MM.1S (cell line): ENCODE measurements at regions not wholly inside any gene's neighbourhood (a gene's known extent, or its start where the extent isn't known, plus 50 kb on each side); places are given as distances from the start of the nearest gene placed in this dataset.

Experiments used
- DNase-seq: peaks from one replicate; pipeline ENCODE4 v3.0.0-alpha.2; 2015
- H2AFZ ChIP-seq: fragments of 300-600 bp; sonication (generic); 2 replicates; pipeline ENCODE4 v1.6.0; 2016; ENCODE audit warnings: antibody characterized with exemption, low read length
- H3F3A ChIP-seq: fragments of 300-600 bp; sonication (generic); 2 replicates; pipeline ENCODE4 v1.6.1; 2016; ENCODE audit warnings: mild to moderate bottlenecking, antibody characterized with exemption, low read length, moderate library complexity, mixed read lengths; ENCODE audit not compliant: insufficient read depth
- H3K27ac ChIP-seq: fragments of 300-600 bp; sonication (generic); 2 replicates; pipeline ENCODE4 v1.5.1; 2016; ENCODE audit warnings: mild to moderate bottlenecking, low read length
- H3K27me3 ChIP-seq: fragments of 300-600 bp; sonication (generic); replicated peaks from 2 replicates; pipeline ENCODE4 v1.6.0; 2016; ENCODE audit warnings: low read length; ENCODE audit not compliant: insufficient read depth
- H3K36me3 ChIP-seq: fragments of 300-600 bp; sonication (generic); replicated peaks from 2 replicates; pipeline ENCODE4 v1.6.1; 2016; ENCODE audit warnings: mild to moderate bottlenecking, low read length, mixed read lengths; ENCODE audit not compliant: insufficient read depth
- H3K4me1 ChIP-seq: fragments of 300-600 bp; sonication (generic); 2 replicates; pipeline ENCODE4 v1.6.1; 2016; ENCODE audit warnings: low read length, mixed read lengths
- H3K4me2 ChIP-seq: fragments of 300-600 bp; sonication (generic); 2 replicates; pipeline ENCODE4 v1.6.0; 2016; ENCODE audit warnings: low read depth, low read length
- H3K4me3 ChIP-seq: fragments of 300-600 bp; sonication (generic); 2 replicates; pipeline ENCODE4 v1.5.1; 2016; ENCODE audit warnings: low read length, mixed read lengths
- H3K79me2 ChIP-seq: fragments of 300-600 bp; sonication (generic); 2 replicates; pipeline ENCODE4 v1.6.1; 2016; ENCODE audit warnings: mixed run types, low read length, mixed read lengths
- H3K9ac ChIP-seq: fragments of 300-600 bp; sonication (generic); 2 replicates; pipeline ENCODE4 v1.6.1; 2016; ENCODE audit warnings: low read length, mixed read lengths
- H3K9me2 ChIP-seq: fragments of 300-600 bp; sonication (generic); replicated peaks from 2 replicates; pipeline ENCODE4 v1.6.1; 2016; ENCODE audit warnings: mild to moderate bottlenecking, low read length, mixed read lengths; ENCODE audit not compliant: insufficient read depth
- H3K9me3 ChIP-seq: fragments of 300-600 bp; sonication (generic); replicated peaks from 2 replicates; pipeline ENCODE4 v1.6.1; 2016; ENCODE audit warnings: mild to moderate bottlenecking, low read length, mixed read lengths; ENCODE audit not compliant: insufficient read depth
- H4K20me1 ChIP-seq: fragments of 300-600 bp; sonication (generic); 2 replicates; pipeline ENCODE4 v1.6.1; 2016; ENCODE audit warnings: mild to moderate bottlenecking, low read length, moderate library complexity, mixed read lengths; ENCODE audit not compliant: insufficient read depth
- EZH2 ChIP-seq: fragments of 300-600 bp; sonication (generic); optimal IDR thresholded peaks from 2 replicates; pipeline ENCODE3; 2017; ENCODE audit warnings: low read depth, mild to moderate bottlenecking, antibody characterized with exemption, low read length, mixed read lengths
- EZH2phosphoT487 ChIP-seq: fragments of 300-600 bp; sonication (generic); IDR thresholded peaks from 2 replicates; pipeline ENCODE4 v1.6.1; 2018; ENCODE audit warnings: antibody characterized with exemption, low read length
- TF ChIP-seq, protein P1 (sequence below): fragments of 300-600 bp; sonication (generic); IDR thresholded peaks from 2 replicates; pipeline ENCODE4 v1.5.1; 2016; ENCODE audit warnings: antibody characterized with exemption, low read length, mixed read lengths

DNA sequence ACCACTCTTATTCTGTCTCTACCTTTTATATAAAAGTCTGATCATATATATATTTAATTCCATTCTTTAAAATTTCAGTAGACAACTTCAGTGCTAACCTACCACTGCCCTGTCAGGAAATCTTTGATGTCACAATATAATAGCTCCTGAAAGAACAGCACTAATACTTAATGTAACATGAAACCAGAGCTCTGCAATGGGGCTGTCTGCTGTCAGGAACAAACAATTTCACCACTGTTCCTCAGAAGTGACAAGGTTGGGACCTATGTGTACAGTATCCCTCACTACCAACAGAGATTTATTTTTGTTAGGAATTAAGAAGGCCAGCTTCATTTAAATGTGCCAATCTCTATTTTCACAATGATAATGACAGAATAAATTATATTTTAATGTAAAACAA, 165.5 kb upstream of the C11orf58 start:
- Histone ChIP-seq H3K79me2 (no peaks in the 10 kb centered on the region), H3F3A (no peaks in the 10 kb centered on the region), H3K9me3 (no peaks in the 10 kb centered on the region), H3K4me2 (no peak overlapping the region), H3K9ac (no peak overlapping the region), H4K20me1 (no peaks in the 10 kb centered on the region), H3K36me3 (no peaks in the 10 kb centered on the region), H3K27me3 (no peaks in the 10 kb centered on the region), H3K4me3 (no peak overlapping the region), H3K27ac (no peak overlapping the region), H2AFZ (no peak overlapping the region), H3K9me2 (no peaks in the 10 kb centered on the region), H3K4me1 (no peaks in the 10 kb centered on the region)
- no peak for DNase-seq
- TF ChIP-seq EZH2phosphoT487 (no peak), EZH2 (no peak)
- TF ChIP-seq, protein P1, sequence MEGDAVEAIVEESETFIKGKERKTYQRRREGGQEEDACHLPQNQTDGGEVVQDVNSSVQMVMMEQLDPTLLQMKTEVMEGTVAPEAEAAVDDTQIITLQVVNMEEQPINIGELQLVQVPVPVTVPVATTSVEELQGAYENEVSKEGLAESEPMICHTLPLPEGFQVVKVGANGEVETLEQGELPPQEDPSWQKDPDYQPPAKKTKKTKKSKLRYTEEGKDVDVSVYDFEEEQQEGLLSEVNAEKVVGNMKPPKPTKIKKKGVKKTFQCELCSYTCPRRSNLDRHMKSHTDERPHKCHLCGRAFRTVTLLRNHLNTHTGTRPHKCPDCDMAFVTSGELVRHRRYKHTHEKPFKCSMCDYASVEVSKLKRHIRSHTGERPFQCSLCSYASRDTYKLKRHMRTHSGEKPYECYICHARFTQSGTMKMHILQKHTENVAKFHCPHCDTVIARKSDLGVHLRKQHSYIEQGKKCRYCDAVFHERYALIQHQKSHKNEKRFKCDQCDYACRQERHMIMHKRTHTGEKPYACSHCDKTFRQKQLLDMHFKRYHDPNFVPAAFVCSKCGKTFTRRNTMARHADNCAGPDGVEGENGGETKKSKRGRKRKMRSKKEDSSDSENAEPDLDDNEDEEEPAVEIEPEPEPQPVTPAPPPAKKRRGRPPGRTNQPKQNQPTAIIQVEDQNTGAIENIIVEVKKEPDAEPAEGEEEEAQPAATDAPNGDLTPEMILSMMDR = no peak

- no peak overlapping the region for H2AFZ ChIP-seq
- H3K4me1 ChIP-seq = no peaks in the 10 kb centered on the region
- no peak for DNase-seq
- H3K27me3 ChIP-seq = no peaks in the 10 kb centered on the region
- no peak overlapping the region for H3K27ac ChIP-seq
- H3K4me3 ChIP-seq = no peak overlapping the region
- no peak overlapping the region for H3K4me2 ChIP-seq
- H3K79me2 ChIP-seq = no peaks in the 10 kb centered on the region
- TF ChIP-seq, protein P1 = no peak
- TF ChIP-seq EZH2phosphoT487 (no peak), EZH2 (no peak)
- H3F3A ChIP-seq = no peaks in the 10 kb centered on the region
- no peaks in the 10 kb centered on the region for H3K9me3 ChIP-seq
- no peaks in the 10 kb centered on the region for H3K9me2 ChIP-seq
- H4K20me1 ChIP-seq = no peaks in the 10 kb centered on the region
- H3K36me3 ChIP-seq = no peaks in the 10 kb centered on the region
- no peak overlapping the region for H3K9ac ChIP-seq
Measured at GRCh38 chr11:16561150-16561549, 177.3 kb upstream of the C11orf58 start.

GRCh38 chr11:16558494-16558893, 180.0 kb upstream of the C11orf58 start:
- Histone ChIP-seq H3K27me3 (no peaks in the 10 kb centered on the region), H3K9ac (no peak overlapping the region), H3K9me2 (no peaks in the 10 kb centered on the region), H3K79me2 (no peaks in the 10 kb centered on the region), H3F3A (no peaks in the 10 kb centered on the region), H3K4me3 (no peak overlapping the region), H3K4me2 (no peak overlapping the region), H3K27ac (no peak overlapping the region), H3K9me3 (no peaks in the 10 kb centered on the region), H4K20me1 (no peaks in the 10 kb centered on the region), H3K36me3 (no peaks in the 10 kb centered on the region), H3K4me1 (no peaks in the 10 kb centered on the region), H2AFZ (no peak overlapping the region)
- DNase-seq = no peak
- TF ChIP-seq, protein P1 = no peak
- no peak for TF ChIP-seq EZH2
- TF ChIP-seq EZH2phosphoT487 = no peak
